GM23248 (cell line): ENCODE measurements at regions not wholly inside any gene's neighbourhood (a gene's known extent, or its start where the extent isn't known, plus 50 kb on each side); places are given as distances from the start of the nearest gene placed in this dataset.

Experiments
- DNase-seq: peaks from one replicate; pipeline ENCODE4 v3.0.0-alpha.2; 2015
- H2AFZ ChIP-seq: fragments of 200-600 bp; sonication (generic); 2 replicates; pipeline ENCODE4 v1.6.1; 2016; ENCODE audit warnings: antibody characterized with exemption
- H3F3A ChIP-seq: fragments of 200-600 bp; sonication (generic); 2 replicates; pipeline ENCODE4 v1.6.1; 2016; ENCODE audit warnings: mild to moderate bottlenecking, antibody characterized with exemption, mixed run types; ENCODE audit not compliant: insufficient read depth
- H3K27ac ChIP-seq: fragments of 200-600 bp; sonication (generic); 2 replicates; pipeline ENCODE4 v1.5.1; 2016; ENCODE audit warnings: mild to moderate bottlenecking
- H3K27me3 ChIP-seq: fragments of 200-600 bp; sonication (generic); replicated peaks from 2 replicates; pipeline ENCODE4 v1.6.1; 2016; ENCODE audit warnings: mild to moderate bottlenecking; ENCODE audit not compliant: insufficient read depth
- H3K36me3 ChIP-seq: fragments of 200-600 bp; sonication (generic); 2 replicates; pipeline ENCODE4 v1.6.1; 2016; ENCODE audit warnings: low read depth, mild to moderate bottlenecking
- H3K4me1 ChIP-seq: fragments of 200-600 bp; sonication (generic); 2 replicates; pipeline ENCODE4 v1.6.1; 2016; ENCODE audit warnings: mild to moderate bottlenecking; ENCODE audit not compliant: insufficient read depth
- H3K4me2 ChIP-seq: fragments of 200-600 bp; sonication (generic); one replicate; pipeline ENCODE4 v1.6.1; 2016; ENCODE audit warnings: mild to moderate bottlenecking; ENCODE audit not compliant: unreplicated experiment
- H3K4me3 ChIP-seq: fragments of 200-600 bp; sonication (generic); 2 replicates; pipeline ENCODE4 v1.5.1; 2016; ENCODE audit warnings: mild to moderate bottlenecking
- H3K79me2 ChIP-seq: fragments of 200-600 bp; sonication (generic); 2 replicates; pipeline ENCODE4 v1.6.1; 2016; ENCODE audit warnings: mild to moderate bottlenecking; ENCODE audit not compliant: insufficient read depth
- H3K9ac ChIP-seq: fragments of 200-600 bp; sonication (generic); 2 replicates; pipeline ENCODE4 v1.6.1; 2016; ENCODE audit warnings: mild to moderate bottlenecking
- H3K9me2 ChIP-seq: fragments of 200-600 bp; sonication (generic); 2 replicates; pipeline ENCODE4 v1.6.1; 2016; ENCODE audit warnings: mixed run types, mild to moderate bottlenecking, moderate library complexity; ENCODE audit not compliant: insufficient read depth
- H3K9me3 ChIP-seq: fragments of 200-600 bp; sonication (generic); one replicate; pipeline ENCODE4 v1.6.1; 2017; ENCODE audit warnings: low read depth
- H4K20me1 ChIP-seq: fragments of 200-600 bp; sonication (generic); 2 replicates; pipeline ENCODE4 v1.6.0; 2016; ENCODE audit not compliant: insufficient read depth
- EZH2 ChIP-seq: fragments of 200-600 bp; sonication (generic); IDR thresholded peaks from 2 replicates; pipeline ENCODE4 v1.6.1; 2018; ENCODE audit warnings: antibody characterized with exemption, mild to moderate bottlenecking; ENCODE audit not compliant: insufficient read depth, poor library complexity, severe bottlenecking
- EZH2phosphoT487 ChIP-seq: fragments of 200-600 bp; sonication (generic); IDR thresholded peaks from 2 replicates; pipeline ENCODE4 v1.6.1; 2018; ENCODE audit warnings: antibody characterized with exemption, moderate library complexity, mild to moderate bottlenecking, low read depth; ENCODE audit not compliant: insufficient read depth
- WGBS, 2 experiments: methylation state at CpG; one replicate each; pipeline ENCODE4 v1.1.6; 2015 to 2017; ENCODE audit warnings: low lambda C conversion rate in 2 of 2, low coverage in 1 of 2; ENCODE audit errors: missing lambda C conversion rate in 2 of 2; 5-methylcytosine and 5-hydroxymethylcytosine counted together
- in situ Hi-C: fragments of 300-500 bp; cut with MboI; formaldehyde crosslinking; loops from 2 replicates; pipeline ENCODE4 v1.15.0; 2020

GRCh38 chr14:66300886-66301285 lies 185.3 kb upstream of the CCDC196 start:
- no peak overlapping the region for H3K27ac ChIP-seq
- H3F3A ChIP-seq = no peaks in the 10 kb centered on the region
- H3K4me3 ChIP-seq = no peak overlapping the region
- in situ Hi-C loops = no loop called here
- H3K9me3 ChIP-seq = no peaks in the 10 kb centered on the region
- no peaks in the 10 kb centered on the region for H3K4me1 ChIP-seq
- H2AFZ ChIP-seq = no peak overlapping the region
- no peak overlapping the region for H3K9ac ChIP-seq
- WGBS, 2 experiments = 62 to 67% methylated on average over 3 of the region's 3 CpGs
- H4K20me1 ChIP-seq = no peaks in the 10 kb centered on the region
- TF ChIP-seq EZH2phosphoT487 = no peak
- no peaks in the 10 kb centered on the region for H3K9me2 ChIP-seq
- no peaks in the 10 kb centered on the region for H3K27me3 ChIP-seq
- DNase-seq = no peak
- no peaks in the 10 kb centered on the region for H3K36me3 ChIP-seq
- no peak overlapping the region for H3K4me2 ChIP-seq
- no peaks in the 10 kb centered on the region for H3K79me2 ChIP-seq

GRCh38 chr14:66306101-66306500 lies 180.1 kb upstream of the CCDC196 start:
- TF ChIP-seq EZH2 (no peak), EZH2phosphoT487 (no peak)
- Histone ChIP-seq H3F3A (no peaks in the 10 kb centered on the region), H2AFZ (no peak overlapping the region), H4K20me1 (no peaks in the 10 kb centered on the region), H3K9me3 (no peaks in the 10 kb centered on the region), H3K9ac (no peak overlapping the region), H3K36me3 (no peaks in the 10 kb centered on the region), H3K4me3 (no peak overlapping the region), H3K4me2 (no peak overlapping the region), H3K9me2 (no peaks in the 10 kb centered on the region), H3K4me1 (no peaks in the 10 kb centered on the region), H3K79me2 (no peaks in the 10 kb centered on the region), H3K27me3 (no peaks in the 10 kb centered on the region), H3K27ac (no peak overlapping the region)
- in situ Hi-C loops = no loop called here
- no peak for DNase-seq

GRCh38 chr14:66311058-66311457 lies 175.1 kb upstream of the CCDC196 start:
- Histone ChIP-seq H3K4me3 (no peak overlapping the region), H3K27ac (no peak overlapping the region), H3K9me2 (no peaks in the 10 kb centered on the region), H3K4me1 (no peaks in the 10 kb centered on the region), H4K20me1 (no peaks in the 10 kb centered on the region), H3K27me3 (no peaks in the 10 kb centered on the region), H3K36me3 (no peaks in the 10 kb centered on the region), H3K9ac (no peak overlapping the region), H3F3A (no peaks in the 10 kb centered on the region), H3K79me2 (no peaks in the 10 kb centered on the region), H3K4me2 (no peak overlapping the region), H3K9me3 (no peaks in the 10 kb centered on the region), H2AFZ (no peak overlapping the region)
- 16 to 25% methylated on average over 3 of the region's 3 CpGs for WGBS, 2 experiments
- DNase-seq = no peak
- in situ Hi-C loops = no loop called here
- TF ChIP-seq EZH2 (no peak), EZH2phosphoT487 (no peak)

- H3K9ac ChIP-seq = no peak overlapping the region
- TF ChIP-seq EZH2 = no peak
- no peak for TF ChIP-seq EZH2phosphoT487
- WGBS, 2 experiments = 5 to 10% methylated on average over 5 of the region's 5 CpGs
- H3K27ac ChIP-seq = no peak overlapping the region
- DNase-seq = no peak
- no peaks in the 10 kb centered on the region for H3F3A ChIP-seq
- H3K4me2 ChIP-seq = no peak overlapping the region
- no peaks in the 10 kb centered on the region for H3K27me3 ChIP-seq
- no peaks in the 10 kb centered on the region for H3K4me1 ChIP-seq
- no peaks in the 10 kb centered on the region for H3K9me2 ChIP-seq
- no peaks in the 10 kb centered on the region for H3K79me2 ChIP-seq
- no peaks in the 10 kb centered on the region for H3K36me3 ChIP-seq
- H4K20me1 ChIP-seq = no peaks in the 10 kb centered on the region
- H2AFZ ChIP-seq = no peak overlapping the region
- in situ Hi-C loops = no loop called here
- H3K9me3 ChIP-seq = no peaks in the 10 kb centered on the region
- no peak overlapping the region for H3K4me3 ChIP-seq
Measured at GRCh38 chr14:66311990-66312389, 174.2 kb upstream of the CCDC196 start.

GRCh38 chr14:66312451-66312850 lies 173.7 kb upstream of the CCDC196 start:
- WGBS, 2 experiments = 16 to 20% methylated on average over 3 of the region's 3 CpGs
- Histone ChIP-seq H3K4me1 (no peaks in the 10 kb centered on the region), H3K9me2 (no peaks in the 10 kb centered on the region), H3K27ac (no peak overlapping the region), H2AFZ (no peak overlapping the region), H3K4me3 (no peak overlapping the region), H3K36me3 (no peaks in the 10 kb centered on the region), H3K4me2 (no peak overlapping the region), H3K79me2 (no peaks in the 10 kb centered on the region), H3K9me3 (no peaks in the 10 kb centered on the region), H4K20me1 (no peaks in the 10 kb centered on the region), H3K27me3 (no peaks in the 10 kb centered on the region), H3K9ac (no peak overlapping the region), H3F3A (no peaks in the 10 kb centered on the region)
- in situ Hi-C loops = no loop called here
- TF ChIP-seq EZH2phosphoT487 = no peak
- TF ChIP-seq EZH2 = no peak
- DNase-seq = no peak
